ENCODE measurements at regions not wholly inside any gene's neighbourhood (a gene's known extent, or its start where the extent isn't known, plus 50 kb on each side); places are given as distances from the start of the nearest gene placed in this dataset.

DNA sequence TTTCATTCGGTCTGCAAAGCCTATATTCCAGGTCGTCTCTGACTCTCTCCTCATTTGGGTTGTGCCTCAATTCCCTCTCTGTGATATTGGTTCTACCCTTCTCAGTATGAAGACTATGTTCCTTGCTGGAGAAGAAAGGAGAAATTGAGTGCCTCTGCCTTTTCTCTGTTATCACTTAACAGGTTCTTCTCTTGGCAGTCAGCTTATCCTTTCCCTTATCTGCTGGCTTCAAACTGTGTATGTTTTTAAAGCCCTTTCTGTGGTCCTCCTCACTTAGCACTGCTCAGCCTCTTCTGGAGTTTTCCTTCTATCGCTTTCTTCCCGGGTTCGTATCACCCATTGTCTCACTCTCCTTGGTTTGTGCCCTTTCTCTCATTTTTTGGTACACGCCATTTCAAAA, 65.3 kb upstream of the FSTL1 start:
- Histone ChIP-seq H3K4me3 (ENCODE audit: low read depth, low read length) (no peak overlapping the region), H3K9me3 (no peaks in the 10 kb centered on the region), H3K27me3 (no peaks in the 10 kb centered on the region; the same call in 1 of the 2 replicates), H3K4me1 (no peaks in the 10 kb centered on the region; the same call in 1 of the 2 replicates), H3K36me3 (no peaks in the 10 kb centered on the region)
- TF ChIP-seq, protein P1, sequence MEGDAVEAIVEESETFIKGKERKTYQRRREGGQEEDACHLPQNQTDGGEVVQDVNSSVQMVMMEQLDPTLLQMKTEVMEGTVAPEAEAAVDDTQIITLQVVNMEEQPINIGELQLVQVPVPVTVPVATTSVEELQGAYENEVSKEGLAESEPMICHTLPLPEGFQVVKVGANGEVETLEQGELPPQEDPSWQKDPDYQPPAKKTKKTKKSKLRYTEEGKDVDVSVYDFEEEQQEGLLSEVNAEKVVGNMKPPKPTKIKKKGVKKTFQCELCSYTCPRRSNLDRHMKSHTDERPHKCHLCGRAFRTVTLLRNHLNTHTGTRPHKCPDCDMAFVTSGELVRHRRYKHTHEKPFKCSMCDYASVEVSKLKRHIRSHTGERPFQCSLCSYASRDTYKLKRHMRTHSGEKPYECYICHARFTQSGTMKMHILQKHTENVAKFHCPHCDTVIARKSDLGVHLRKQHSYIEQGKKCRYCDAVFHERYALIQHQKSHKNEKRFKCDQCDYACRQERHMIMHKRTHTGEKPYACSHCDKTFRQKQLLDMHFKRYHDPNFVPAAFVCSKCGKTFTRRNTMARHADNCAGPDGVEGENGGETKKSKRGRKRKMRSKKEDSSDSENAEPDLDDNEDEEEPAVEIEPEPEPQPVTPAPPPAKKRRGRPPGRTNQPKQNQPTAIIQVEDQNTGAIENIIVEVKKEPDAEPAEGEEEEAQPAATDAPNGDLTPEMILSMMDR (IDR thresholded peaks at IDR 0.05; ENCODE audit: low read depth, low read length) = no peak
- no peak for DNase-seq

DNA sequence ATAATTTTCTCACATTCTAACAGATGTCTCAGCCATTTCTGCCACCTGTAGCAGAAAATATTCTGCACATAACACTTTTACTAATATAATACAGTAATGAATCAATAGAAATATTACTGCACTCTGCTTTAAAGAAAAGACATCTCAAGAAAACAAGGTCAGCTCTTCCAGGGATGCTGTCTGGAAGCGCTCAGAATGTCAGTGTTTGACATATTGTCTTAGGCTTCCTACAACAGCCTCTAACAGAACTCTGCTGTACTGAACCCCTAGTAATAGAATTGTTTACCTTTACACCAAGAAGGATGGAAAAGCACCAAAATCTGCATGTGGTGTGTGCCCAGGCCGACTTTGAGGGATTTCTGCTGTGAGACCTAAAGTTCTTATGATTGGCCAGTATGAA, 61.9 kb upstream of the FSTL1 start:
- TF ChIP-seq, protein P1 (IDR thresholded peaks at IDR 0.05; ENCODE audit: low read depth, low read length) = no peak
- H3K4me1 ChIP-seq = no peaks in the 10 kb centered on the region; the same call in 1 of the 2 replicates
- DNase-seq = no peak

DNA sequence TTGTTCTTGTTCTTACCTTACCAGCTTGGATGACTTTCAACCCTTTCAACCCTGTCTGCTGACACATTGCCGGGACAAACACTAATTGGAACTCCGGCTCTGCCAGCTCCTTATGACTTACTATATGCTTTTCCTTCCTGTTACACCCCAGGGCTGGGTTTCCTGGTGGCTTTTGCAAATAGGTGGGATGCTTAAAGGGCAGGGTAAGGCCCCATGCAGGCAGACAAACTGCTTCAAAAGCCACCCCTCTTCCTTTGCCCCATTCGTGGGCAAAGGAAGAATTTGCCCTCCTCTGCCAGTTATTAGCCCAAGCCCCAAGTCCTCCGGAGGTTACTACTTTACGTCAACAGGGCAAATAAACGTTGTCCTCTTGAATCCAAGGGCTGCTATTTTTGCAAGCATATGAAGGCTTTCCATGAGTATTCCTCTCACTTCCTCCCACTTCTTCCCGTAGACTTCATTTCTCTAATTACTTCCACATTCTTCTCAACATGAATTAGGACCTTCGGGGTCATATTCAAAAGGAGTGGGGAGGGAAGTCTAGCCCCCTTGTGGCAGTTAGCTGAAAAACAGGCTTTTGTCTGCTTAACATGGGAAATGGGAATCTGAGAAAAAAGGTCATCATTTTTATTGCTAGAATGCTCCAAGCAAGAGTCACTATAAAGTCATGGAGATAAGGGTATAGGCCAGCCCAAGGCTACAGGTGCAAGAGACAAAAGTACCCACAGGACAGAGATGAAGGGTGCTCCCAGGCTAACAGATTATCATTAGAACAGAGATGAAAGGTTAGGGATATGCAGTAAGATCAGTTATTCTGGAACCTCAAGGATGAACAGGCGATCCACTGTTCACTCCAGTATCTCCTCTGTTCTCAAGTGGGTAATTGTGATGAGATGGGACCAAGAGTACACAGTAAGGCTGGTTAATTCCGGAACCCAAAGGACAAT, 56.3 kb upstream of the FSTL1 start:
- no peak overlapping the region for H3K4me3 ChIP-seq (ENCODE audit: low read depth, low read length)
- DNase-seq = peak; percentile 25

More for the DNA sequence above, 61.9 kb upstream of the FSTL1 start:
- H3K27me3 ChIP-seq = no peaks in the 10 kb centered on the region; the same call in 1 of the 2 replicates
- H3K4me3 ChIP-seq (ENCODE audit: low read depth, low read length) = no peak overlapping the region
- H3K36me3 ChIP-seq = no peaks in the 10 kb centered on the region
- no peaks in the 10 kb centered on the region for H3K9me3 ChIP-seq

DNA sequence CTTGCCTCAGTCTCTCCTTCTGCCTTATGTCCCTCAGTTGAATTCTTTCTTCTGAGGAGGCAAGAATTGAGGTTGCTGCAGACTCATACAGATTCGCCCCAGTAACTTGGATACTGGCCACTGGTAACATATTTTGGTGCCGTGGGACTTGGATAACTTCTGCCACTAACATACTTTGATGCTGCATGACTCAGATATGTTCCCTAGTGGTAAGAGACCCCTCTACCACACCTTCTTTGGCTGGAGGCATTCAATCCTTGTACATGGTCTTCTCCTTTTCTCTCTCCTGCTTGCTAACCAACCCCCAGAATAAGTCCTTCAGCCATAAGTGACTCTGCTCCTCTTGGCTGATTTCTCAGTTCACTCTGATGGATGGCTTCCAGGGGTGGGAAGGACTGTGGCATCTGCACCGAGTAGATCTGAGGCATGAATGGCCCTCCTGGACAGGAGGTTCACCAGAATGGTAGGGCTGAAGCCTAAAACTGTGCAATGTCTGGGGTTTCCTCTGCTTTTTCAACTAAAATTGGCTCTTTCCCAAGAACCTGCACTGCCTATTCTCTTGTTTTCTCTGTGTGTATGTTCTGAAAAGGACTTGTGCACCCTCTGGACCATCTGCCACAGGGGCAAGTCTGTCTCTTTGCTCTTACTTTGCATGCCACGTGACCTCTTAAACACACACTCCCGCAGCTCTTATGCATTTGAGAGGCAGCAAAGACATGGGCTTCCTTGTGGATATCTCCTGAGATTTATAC, 55.5 kb upstream of the FSTL1 start:
- TF ChIP-seq, protein P1 (IDR thresholded peaks at IDR 0.05; ENCODE audit: low read depth, low read length) = no peak

More for the DNA sequence above, 56.3 kb upstream of the FSTL1 start:
- Histone ChIP-seq H3K4me1 (no peaks in the 10 kb centered on the region), H3K27me3 (no peaks in the 10 kb centered on the region), H3K36me3 (no peaks in the 10 kb centered on the region), H3K9me3 (no peaks in the 10 kb centered on the region)
- TF ChIP-seq, protein P1 (IDR thresholded peaks at IDR 0.05; ENCODE audit: low read depth, low read length) = peak; percentile 80

DNA sequence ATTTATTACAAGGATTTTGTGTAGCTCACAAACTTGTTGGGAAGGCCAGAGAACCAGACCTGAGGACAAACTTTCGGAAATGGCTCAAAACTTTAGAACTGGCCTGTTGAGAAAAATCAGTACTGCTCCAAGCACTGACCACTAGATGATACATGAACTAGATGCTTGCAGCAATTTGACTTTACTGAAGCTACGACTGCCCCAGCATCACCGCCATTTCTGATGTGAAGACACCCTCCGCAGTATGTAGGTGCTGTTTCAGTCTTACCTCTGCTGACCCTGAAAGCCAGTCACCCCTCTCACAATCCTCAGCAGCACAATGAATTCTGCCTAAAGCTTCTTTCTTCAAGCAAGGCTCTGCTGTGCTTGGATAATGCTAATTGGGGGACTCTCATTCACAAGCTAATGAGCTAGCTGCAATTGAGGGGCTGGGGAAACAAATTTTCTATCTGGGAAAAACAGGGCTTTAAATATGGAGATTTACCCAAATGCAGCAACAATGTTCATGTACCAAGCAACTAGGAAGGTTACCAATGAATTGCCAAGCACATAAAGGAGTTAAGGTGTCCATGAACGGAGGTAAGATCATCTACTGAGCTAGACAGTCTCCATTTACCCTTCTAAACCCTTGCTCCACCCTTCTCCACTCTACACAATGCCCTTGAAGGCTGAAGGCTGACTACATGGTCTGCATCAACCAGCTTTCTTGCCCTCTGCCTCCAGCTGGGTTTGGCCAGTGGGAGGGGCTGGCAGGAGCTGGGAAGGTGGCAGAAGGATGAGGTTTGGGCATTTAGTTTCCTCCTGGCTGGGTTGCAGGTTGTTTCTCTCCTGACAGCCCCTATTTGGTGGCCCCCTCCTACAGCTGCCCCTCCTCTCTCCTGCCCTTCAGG, 53.2 kb upstream of the FSTL1 start:
- Histone ChIP-seq H3K4me3 (ENCODE audit: low read depth, low read length) (no peak overlapping the region), H3K27me3 (peaks cover 3% of the 10 kb centered on the region; the same call in 1 of the 2 replicates), H3K9me3 (no peaks in the 10 kb centered on the region), H3K36me3 (no peaks in the 10 kb centered on the region), H3K4me1 (no peaks in the 10 kb centered on the region)
- TF ChIP-seq, protein P1 (IDR thresholded peaks at IDR 0.05; ENCODE audit: low read depth, low read length) = no peak
- DNase-seq = no peak

More for the DNA sequence above, 55.5 kb upstream of the FSTL1 start:
- no peaks in the 10 kb centered on the region for H3K4me1 ChIP-seq
- no peak for DNase-seq
- no peaks in the 10 kb centered on the region for H3K27me3 ChIP-seq
- H3K9me3 ChIP-seq = no peaks in the 10 kb centered on the region
- H3K4me3 ChIP-seq (ENCODE audit: low read depth, low read length) = no peak overlapping the region
- no peaks in the 10 kb centered on the region for H3K36me3 ChIP-seq

Data from BE2C (cell line).